ENCODE measurements at regions not wholly inside any gene's neighbourhood (a gene's known extent, or its start where the extent isn't known, plus 50 kb on each side); places are given as distances from the start of the nearest gene placed in this dataset.

DNA sequence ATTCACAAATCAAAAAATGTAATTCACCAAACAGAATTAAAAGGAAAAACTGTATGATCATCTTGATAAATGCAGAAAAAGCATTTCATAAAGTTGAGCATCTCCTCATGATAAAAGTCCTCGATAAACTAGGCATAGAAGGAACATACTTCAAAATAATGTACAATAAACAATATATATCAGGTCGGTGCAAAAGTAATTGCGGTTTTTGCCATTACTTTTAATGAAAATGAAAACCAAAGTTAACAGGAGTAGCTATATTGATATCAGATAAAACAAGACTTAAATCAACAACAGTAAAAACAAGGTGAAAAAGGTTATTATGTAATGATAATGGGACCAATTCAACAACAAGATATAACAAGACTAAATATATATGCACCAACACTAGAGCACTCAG lies 372.1 kb downstream of the RAB28 start:
- Histone ChIP-seq H4K20me1 (ENCODE audit: low read length) (no peaks in the 10 kb centered on the region), H3K4me1 (ENCODE audit: insufficient read depth, low read length) (no peaks in the 10 kb centered on the region), H3K9ac (ENCODE audit: low read length) (no peak overlapping the region), H3K27ac (ENCODE audit: low read length) (no peak overlapping the region), H3K9me3 (ENCODE audit: low read length) (no peaks in the 10 kb centered on the region), H2AFZ (ENCODE audit: low read length) (no peak overlapping the region), H3K4me2 (ENCODE audit: low read length) (no peak overlapping the region), H3K79me2 (ENCODE audit: low read length) (no peaks in the 10 kb centered on the region), H3K36me3 (ENCODE audit: low read depth, low read length) (no peaks in the 10 kb centered on the region), H3F3A (ENCODE audit: low read length, unreplicated experiment) (no peaks in the 10 kb centered on the region), H3K4me3 (ENCODE audit: low read length) (no peak overlapping the region), H3K27me3 (ENCODE audit: low read length) (no peaks in the 10 kb centered on the region), H3K9me2 (replicated peaks; ENCODE audit: low read length) (no peaks in the 10 kb centered on the region)
- DNase-seq (no peak), ATAC-seq (no peak)
- intact Hi-C loops (cut with micrococcal nuclease) = no loop called here
- CTCF ChIA-PET = no interaction called here
- POLR2A ChIA-PET (ENCODE audit: unreplicated experiment) = no interaction called here
- BruUV-seq (replicated peaks) = no TSS peak
- TF ChIP-seq EZH2 (IDR thresholded peaks at IDR 0.05; ENCODE audit: low read length, unreplicated experiment) (no peak), EZH2phosphoT487 (IDR thresholded peaks at IDR 0.05; ENCODE audit: borderline replicate concordance, low read length) (no peak)
- TF ChIP-seq, protein P1, sequence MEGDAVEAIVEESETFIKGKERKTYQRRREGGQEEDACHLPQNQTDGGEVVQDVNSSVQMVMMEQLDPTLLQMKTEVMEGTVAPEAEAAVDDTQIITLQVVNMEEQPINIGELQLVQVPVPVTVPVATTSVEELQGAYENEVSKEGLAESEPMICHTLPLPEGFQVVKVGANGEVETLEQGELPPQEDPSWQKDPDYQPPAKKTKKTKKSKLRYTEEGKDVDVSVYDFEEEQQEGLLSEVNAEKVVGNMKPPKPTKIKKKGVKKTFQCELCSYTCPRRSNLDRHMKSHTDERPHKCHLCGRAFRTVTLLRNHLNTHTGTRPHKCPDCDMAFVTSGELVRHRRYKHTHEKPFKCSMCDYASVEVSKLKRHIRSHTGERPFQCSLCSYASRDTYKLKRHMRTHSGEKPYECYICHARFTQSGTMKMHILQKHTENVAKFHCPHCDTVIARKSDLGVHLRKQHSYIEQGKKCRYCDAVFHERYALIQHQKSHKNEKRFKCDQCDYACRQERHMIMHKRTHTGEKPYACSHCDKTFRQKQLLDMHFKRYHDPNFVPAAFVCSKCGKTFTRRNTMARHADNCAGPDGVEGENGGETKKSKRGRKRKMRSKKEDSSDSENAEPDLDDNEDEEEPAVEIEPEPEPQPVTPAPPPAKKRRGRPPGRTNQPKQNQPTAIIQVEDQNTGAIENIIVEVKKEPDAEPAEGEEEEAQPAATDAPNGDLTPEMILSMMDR (conservative IDR thresholded peaks at IDR 0.05; ENCODE audit: low read depth, low read length) = no peak

DNA sequence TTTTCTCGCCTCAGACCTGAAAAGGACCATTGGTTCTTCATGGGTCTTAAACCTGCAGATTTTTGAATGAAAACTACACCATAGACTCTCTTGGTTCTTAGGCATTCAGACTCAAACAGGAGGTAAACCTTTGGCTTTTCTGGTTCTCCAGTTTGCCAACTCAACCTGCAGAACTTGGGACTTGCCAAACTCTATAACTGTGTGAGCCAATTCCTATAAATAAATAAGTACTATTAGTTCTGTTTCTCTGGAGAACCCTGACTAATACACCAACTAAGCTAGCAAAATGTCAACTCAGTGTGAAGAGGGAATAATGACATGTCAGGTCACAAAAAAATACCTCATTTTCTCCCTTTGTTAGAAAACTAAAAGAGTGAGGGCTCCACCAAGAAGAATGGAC lies 374.6 kb downstream of the RAB28 start:
- Histone ChIP-seq H3K27ac (ENCODE audit: low read length) (no peak overlapping the region), H3K27me3 (ENCODE audit: low read length) (no peaks in the 10 kb centered on the region), H3F3A (ENCODE audit: low read length, unreplicated experiment) (no peaks in the 10 kb centered on the region), H3K36me3 (ENCODE audit: low read depth, low read length) (no peaks in the 10 kb centered on the region), H4K20me1 (ENCODE audit: low read length) (no peaks in the 10 kb centered on the region), H3K4me3 (ENCODE audit: low read length) (no peak overlapping the region), H2AFZ (ENCODE audit: low read length) (no peak overlapping the region), H3K4me1 (ENCODE audit: insufficient read depth, low read length) (no peaks in the 10 kb centered on the region), H3K9ac (ENCODE audit: low read length) (no peak overlapping the region), H3K9me2 (replicated peaks; ENCODE audit: low read length) (no peaks in the 10 kb centered on the region), H3K79me2 (ENCODE audit: low read length) (no peaks in the 10 kb centered on the region), H3K9me3 (ENCODE audit: low read length) (no peaks in the 10 kb centered on the region), H3K4me2 (ENCODE audit: low read length) (no peak overlapping the region)
- BruUV-seq (replicated peaks) = no TSS peak
- no peak for DNase-seq
- ATAC-seq = no peak
- CTCF ChIA-PET = no interaction called here
- TF ChIP-seq EZH2 (IDR thresholded peaks at IDR 0.05; ENCODE audit: low read length, unreplicated experiment) (no peak), EZH2phosphoT487 (IDR thresholded peaks at IDR 0.05; ENCODE audit: borderline replicate concordance, low read length) (no peak)
- TF ChIP-seq, protein P1 (conservative IDR thresholded peaks at IDR 0.05; ENCODE audit: low read depth, low read length) = no peak
- intact Hi-C loops (cut with micrococcal nuclease) = no loop called here
- POLR2A ChIA-PET (ENCODE audit: unreplicated experiment) = no interaction called here

DNA sequence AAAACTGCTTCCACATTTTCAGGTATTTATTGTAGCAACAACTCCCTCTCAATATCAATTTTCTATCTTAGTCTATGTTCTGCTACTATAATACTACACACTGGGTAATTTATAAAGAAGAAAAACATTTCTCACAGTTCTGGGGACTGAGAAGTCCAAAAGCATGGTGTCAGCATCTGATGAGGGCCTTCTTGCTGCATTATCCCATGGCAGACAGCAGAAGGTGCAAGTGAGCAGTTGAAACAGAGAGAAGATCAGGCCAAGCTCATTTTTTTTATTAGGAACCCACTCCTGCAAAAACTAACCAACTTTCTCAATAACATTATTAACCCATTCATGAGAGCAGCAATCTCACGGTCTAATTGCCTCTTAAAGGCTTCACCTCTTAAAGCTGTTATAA lies 376.0 kb downstream of the RAB28 start:
- Histone ChIP-seq H3K79me2 (ENCODE audit: low read length) (no peaks in the 10 kb centered on the region), H3F3A (ENCODE audit: low read length, unreplicated experiment) (no peaks in the 10 kb centered on the region), H3K9ac (ENCODE audit: low read length) (no peak overlapping the region), H3K4me3 (ENCODE audit: low read length) (no peak overlapping the region), H3K4me1 (ENCODE audit: insufficient read depth, low read length) (no peaks in the 10 kb centered on the region), H3K9me2 (replicated peaks; ENCODE audit: low read length) (no peaks in the 10 kb centered on the region), H2AFZ (ENCODE audit: low read length) (no peak overlapping the region), H3K27me3 (ENCODE audit: low read length) (no peaks in the 10 kb centered on the region), H3K36me3 (ENCODE audit: low read depth, low read length) (no peaks in the 10 kb centered on the region), H4K20me1 (ENCODE audit: low read length) (no peaks in the 10 kb centered on the region), H3K4me2 (ENCODE audit: low read length) (no peak overlapping the region), H3K9me3 (ENCODE audit: low read length) (no peaks in the 10 kb centered on the region), H3K27ac (ENCODE audit: low read length) (no peak overlapping the region)
- no peak for DNase-seq
- ATAC-seq = no peak
- intact Hi-C loops (cut with micrococcal nuclease) = no loop called here
- ChIA-PET CTCF (no interaction called here), POLR2A (ENCODE audit: unreplicated experiment) (no interaction called here)
- BruUV-seq (replicated peaks) = no TSS peak
- TF ChIP-seq EZH2phosphoT487 (IDR thresholded peaks at IDR 0.05; ENCODE audit: borderline replicate concordance, low read length) (no peak), EZH2 (IDR thresholded peaks at IDR 0.05; ENCODE audit: low read length, unreplicated experiment) (no peak)
- TF ChIP-seq, protein P1 (conservative IDR thresholded peaks at IDR 0.05; ENCODE audit: low read depth, low read length) = 0 out of 2 replicates have a peak, but pooled peaks have one; percentile 9

Measured in PC-3 (cell line).